ENCODE measurements at regions not wholly inside any gene's neighbourhood (a gene's known extent, or its start where the extent isn't known, plus 50 kb on each side); places are given as distances from the start of the nearest gene placed in this dataset.
"Not testable (repeated sequence)": the region's sequence is repeated elsewhere in the genome, so short reads cannot be mapped to it uniquely, and the experiment has no call there.

DNA sequence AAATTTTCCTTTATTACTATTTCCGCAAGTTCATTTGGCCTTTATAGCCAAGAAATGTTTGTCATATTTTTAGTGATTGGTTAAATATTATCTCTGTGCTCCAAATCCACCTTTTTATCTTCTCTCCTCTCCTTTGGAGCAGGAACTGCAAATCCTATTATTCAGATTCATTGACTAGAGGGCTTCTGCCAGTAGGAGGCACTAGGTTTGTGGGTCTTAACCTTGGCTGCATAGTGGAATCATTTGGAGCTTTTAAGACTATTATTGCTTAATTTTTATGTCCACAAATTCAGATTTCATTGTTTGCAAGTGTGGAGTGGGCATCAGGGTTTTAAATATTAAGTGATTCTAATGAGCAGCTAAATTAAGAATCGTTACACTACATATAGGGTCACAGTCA, 75.3 kb upstream of the SYT10 start:
- DNase-seq (ENCODE audit: low read depth) = no peak

DNA sequence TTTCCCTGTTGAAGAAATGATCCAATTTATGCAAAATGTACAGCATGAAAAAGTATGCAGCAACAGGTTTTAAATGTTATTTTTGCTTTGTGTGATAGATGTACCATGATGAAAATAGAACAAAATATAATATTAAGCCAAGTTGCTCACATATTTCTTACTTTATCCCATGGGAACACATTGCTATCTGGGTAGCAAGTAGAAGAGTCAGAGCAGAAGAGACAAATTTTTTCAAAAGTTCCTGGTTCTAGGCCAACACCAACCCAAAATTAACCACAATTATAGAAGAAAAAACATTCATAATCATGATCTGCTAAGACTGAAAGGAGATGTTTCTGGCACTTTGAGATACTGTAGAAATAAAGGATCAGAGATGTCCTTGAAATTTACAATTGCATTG, 79.9 kb upstream of the SYT10 start:
- DNase-seq (ENCODE audit: low read depth) = no peak

GRCh38 chr12:33520505-33521302, 81.1 kb upstream of the SYT10 start:
- DNase-seq (ENCODE audit: low read depth) = not testable (repeated sequence)

GRCh38 chr12:33529031-33529430, 89.4 kb upstream of the SYT10 start:
- no peak for DNase-seq (ENCODE audit: low read depth)

DNA sequence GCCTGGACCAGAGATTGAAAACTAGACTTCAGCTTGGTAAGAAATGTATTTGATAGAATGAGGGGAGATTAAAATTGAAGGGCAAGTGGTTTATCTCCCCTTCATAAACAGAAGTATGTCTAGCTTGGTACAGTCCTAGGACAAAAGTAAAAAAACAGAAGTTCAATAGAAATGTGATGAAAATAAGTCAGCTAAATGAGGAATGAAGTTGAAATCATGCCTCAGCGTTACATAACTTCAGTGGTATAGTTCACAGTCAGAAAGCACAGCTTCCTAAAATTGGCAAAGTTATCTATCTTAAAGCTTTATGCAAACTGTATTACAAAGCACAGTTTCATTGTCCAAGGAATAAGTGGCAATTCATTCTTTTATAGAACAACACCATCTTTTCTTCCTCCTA, 90.2 kb upstream of the SYT10 start:
- DNase-seq (ENCODE audit: low read depth) = no peak

- DNase-seq (ENCODE audit: low read depth) = no peak
Observed at GRCh38 chr12:33531261-33531660, 91.6 kb upstream of the SYT10 start.

DNA sequence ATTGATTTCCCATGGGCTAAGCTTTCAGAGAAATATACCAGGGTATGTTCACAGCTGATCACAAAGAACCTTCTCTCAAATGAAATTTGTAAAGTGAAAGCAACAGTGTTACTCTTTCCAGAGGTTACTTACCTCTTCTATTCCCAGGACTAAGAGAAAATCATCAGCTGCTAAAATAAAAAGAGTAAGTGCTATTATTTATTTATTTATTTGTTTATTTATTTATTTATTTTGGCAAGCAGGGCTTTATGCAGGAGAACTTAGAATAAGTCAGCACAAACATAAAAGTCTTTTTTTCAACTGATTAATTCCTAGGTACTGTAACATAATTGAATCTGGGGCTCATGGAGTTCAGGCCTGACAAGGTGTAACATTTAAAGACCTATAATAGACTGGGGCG, 93.9 kb upstream of the SYT10 start:
- no peak for DNase-seq (ENCODE audit: low read depth)

DNA sequence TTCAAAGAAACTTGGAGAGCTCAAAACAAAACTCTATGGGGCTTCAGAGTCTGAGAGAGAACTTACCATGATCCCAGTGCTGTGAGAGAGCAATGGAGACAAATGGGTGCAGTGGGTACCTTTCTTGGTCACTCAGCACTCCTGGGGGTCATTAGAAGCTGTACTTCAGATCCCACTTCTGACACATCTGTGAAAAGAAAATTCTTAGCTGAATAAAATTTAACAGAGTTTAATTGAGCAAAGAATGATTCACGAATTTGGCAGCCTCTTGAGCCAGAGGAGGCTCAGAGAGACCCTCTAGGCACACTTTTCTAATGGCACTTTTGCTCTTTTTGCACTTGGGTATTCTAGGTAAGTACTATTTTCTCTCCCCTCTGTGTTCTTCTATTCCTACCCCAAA, 96.8 kb upstream of the SYT10 start:
- no peak for DNase-seq (ENCODE audit: low read depth)

GRCh38 chr12:33546004-33546403, 106.4 kb upstream of the SYT10 start:
- no peak for DNase-seq (ENCODE audit: low read depth)

DNA sequence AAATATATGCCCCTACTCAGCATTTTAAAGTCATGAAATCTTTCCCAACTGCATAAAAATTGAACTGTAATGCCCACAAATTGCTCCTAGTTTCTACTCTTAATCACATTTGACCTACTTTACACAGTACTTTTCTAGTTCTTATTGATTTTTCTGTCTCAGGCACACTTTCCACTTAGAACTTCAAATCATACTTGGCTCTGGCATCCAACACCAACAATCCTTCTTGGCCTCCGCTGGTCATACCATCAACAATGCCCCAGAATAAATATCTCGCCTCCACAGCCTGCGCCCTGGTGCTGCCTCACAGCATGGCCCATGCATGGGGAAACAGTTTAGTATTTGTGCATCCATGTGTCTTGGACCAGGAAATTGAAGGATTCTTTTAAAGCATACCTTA, 107.5 kb upstream of the SYT10 start:
- no peak for DNase-seq (ENCODE audit: low read depth)

GRCh38 chr12:33550214-33550613, 110.6 kb upstream of the SYT10 start:
- DNase-seq (ENCODE audit: low read depth) = not testable (repeated sequence)

- no peak for DNase-seq (ENCODE audit: low read depth)
Observed at GRCh38 chr12:33551006-33551405, 111.4 kb upstream of the SYT10 start.

DNA sequence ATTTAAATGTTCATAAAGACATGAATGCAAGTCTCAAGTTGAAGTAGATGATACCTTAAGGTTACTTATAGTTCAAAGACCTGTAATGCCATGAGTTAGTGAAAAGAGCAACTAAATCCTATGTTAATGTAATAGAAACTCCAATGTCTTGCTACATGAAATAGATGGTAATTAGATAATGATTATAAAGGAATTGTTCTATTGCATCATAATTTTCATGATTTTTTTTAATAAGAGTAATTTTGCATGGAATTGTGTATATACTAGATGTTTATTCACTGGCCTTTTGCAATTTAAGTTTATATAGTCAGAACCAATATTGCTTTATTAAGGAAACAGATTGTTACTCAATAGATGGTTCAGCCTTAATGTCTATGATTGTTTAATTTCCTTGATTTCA, 115.5 kb upstream of the SYT10 start:
- no peak for DNase-seq (ENCODE audit: low read depth)

DNA sequence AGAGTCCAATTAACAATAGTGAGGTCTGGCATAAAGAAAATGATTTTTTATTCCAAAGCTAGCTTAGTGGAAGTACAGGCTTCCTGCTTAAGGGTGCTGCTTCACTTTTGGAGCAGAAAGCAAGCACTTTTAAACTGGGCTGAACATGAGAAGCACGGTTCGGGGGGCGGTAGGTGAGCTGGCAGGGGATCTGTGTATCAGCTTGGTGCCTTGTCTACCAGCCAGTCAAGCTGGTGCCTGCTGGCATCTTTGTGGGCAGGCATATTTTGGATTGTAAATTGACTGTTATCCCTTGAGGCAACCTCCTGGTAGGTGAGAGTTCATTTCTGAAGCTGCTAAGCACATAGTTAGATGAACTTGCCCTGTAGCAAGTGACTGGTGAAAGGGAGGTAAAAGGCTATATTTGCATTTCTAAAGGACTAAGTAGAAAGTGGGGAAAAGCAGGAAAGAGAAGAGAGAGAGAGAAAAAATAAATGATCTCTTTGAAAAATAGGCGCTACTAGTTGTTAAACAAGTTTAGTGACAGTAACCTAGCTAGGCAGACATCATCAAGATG, 121.1 kb upstream of the SYT10 start:
- no peak for DNase-seq (ENCODE audit: low read depth)

- DNase-seq (ENCODE audit: low read depth) = no peak
Observed at GRCh38 chr12:33562401-33562800, 122.8 kb upstream of the SYT10 start.

DNA sequence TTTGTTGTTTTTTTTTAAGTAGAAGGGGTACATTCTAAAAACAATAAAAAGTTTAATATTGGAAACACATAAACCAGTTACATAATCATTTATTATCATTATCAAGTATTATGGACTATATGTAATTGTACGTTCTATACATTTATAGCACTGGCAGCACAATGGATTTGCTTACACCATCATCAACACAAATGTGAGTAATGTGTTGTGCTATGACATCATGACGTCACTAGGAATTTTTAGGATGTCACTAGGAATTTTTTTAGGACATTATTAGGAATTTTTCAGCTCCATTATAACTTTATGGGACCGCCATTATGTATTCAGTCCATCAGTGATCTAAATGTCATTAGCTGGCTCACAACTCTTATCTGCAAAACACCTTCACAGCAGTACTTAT, 126.8 kb upstream of the SYT10 start:
- DNase-seq (ENCODE audit: low read depth) = no peak

DNA sequence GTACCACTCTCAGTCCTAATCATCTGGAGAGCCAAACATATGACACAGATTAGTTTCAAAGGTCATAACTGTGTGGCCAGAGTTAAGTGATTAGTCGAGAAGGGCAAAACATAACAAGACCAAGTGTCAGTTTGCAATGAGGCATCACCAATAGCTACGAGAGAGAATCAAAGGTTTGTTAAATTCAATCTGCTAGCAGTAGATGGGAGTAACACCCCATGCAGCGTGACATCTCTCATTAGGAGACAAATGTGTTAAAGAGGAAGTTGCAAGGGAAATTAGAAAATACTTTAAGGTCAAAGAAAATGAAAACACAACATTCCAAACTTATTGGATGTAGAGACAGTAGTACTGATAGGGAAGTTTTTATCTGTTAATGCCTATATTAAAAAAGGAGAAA, 135.7 kb upstream of the SYT10 start:
- DNase-seq (ENCODE audit: low read depth) = no peak

GRCh38 chr12:33581613-33582122, 142.0 kb upstream of the SYT10 start:
- DNase-seq (ENCODE audit: low read depth) = no peak

DNA sequence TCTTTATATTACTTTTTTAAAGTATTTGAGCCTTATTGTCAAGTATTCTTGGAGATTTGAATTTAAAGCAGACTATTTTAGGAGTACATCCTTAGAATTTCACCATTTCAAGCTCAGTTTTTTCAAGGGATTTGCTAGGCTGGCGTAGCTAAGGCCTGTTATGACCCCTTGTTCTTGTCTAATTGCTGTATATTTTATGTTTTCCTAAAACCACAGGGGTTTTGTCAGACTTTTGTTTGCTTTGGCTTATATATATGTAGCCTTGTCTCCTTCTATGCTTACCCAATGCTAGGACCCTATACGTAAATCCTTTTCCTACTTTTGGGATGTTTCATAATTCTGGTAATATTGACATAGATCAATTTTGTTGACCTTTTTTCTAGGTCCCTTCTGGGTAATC, 147.0 kb upstream of the SYT10 start:
- no peak for DNase-seq (ENCODE audit: low read depth)

DNA sequence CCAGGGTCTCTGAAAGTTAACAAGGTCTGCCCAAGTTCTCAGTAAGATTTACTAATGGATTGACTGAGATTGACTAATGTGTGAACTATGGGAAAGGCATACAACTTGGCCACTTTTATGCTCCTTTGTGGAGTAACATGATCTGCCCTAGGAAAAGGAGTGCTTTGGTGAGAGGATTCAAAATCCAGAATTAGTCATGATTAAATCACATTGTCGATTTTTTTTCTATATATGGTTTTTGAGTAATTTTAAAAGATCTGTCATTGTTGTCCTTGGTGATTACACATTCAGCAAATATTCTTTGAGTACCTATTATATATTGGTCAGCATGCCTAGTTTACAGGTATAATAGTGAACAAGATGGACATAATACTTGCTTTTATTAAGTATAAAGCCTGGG, 147.7 kb upstream of the SYT10 start:
- DNase-seq (ENCODE audit: low read depth) = peak; percentile 3

GRCh38 chr12:33587784-33588712, 148.4 kb upstream of the SYT10 start:
- peak; percentile 40 for DNase-seq (ENCODE audit: low read depth)

DNA sequence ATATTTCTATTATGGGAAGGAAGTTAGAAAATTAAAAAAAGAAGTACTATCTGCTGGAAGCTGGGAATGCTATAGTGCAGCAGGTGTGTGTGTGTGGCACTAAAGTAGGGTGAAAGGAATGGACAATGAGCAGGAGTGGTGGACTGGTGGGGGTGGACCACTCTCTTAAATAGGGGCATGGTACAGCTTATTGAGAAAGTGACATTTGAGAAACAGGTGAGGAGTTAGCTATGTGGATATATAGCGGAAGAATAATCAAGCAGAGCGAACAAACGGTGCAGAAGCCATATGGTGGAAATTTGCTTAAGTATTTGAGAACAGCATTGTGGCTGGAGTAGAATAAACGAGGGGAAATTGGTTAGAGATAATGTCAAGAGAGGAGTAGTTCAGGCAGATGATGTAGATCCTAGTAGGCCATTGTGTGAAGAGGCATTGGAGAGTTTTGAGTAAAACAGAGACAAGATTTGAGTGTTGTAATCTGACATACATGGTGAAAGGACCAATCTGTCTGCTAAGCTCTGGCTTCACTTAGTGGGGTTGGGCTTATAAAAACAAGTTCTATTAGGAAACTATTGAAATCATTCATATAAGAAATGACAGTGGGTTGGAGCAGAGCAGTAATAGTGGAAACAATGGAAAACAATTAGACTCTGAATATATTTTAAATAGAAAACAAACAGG, 149.2 kb upstream of the SYT10 start:
- no peak for DNase-seq (ENCODE audit: low read depth)
